ENCODE measurements at regions not wholly inside any gene's neighbourhood (a gene's known extent, or its start where the extent isn't known, plus 50 kb on each side); places are given as distances from the start of the nearest gene placed in this dataset.

- no peak for DNase-seq (ENCODE audit: low spot score)
Observed at GRCh38 chr1:181390410-181391077, 92.8 kb upstream of the CACNA1E start.

- no peak for DNase-seq (ENCODE audit: low spot score)
Observed at GRCh38 chr1:181391301-181391900, 91.9 kb upstream of the CACNA1E start.

- no peak for DNase-seq (ENCODE audit: low spot score)
Observed at GRCh38 chr1:181392133-181392532, 91.2 kb upstream of the CACNA1E start.

GRCh38 chr1:181392613-181393220, 90.6 kb upstream of the CACNA1E start:
- DNase-seq (ENCODE audit: low spot score), result no peak

- no peak for DNase-seq (ENCODE audit: low spot score)
Observed at GRCh38 chr1:181394766-181395165, 88.6 kb upstream of the CACNA1E start.

GRCh38 chr1:181396171-181396670, 87.1 kb upstream of the CACNA1E start:
- no peak for DNase-seq (ENCODE audit: low spot score)

- DNase-seq (ENCODE audit: low spot score), result no peak
Observed at GRCh38 chr1:181396811-181397210, 86.5 kb upstream of the CACNA1E start.

- no peak for DNase-seq (ENCODE audit: low spot score)
Observed at GRCh38 chr1:181397845-181398244, 85.5 kb upstream of the CACNA1E start.

- DNase-seq (ENCODE audit: low spot score), result no peak
Observed at GRCh38 chr1:181398544-181398943, 84.8 kb upstream of the CACNA1E start.

GRCh38 chr1:181405584-181405983, 77.7 kb upstream of the CACNA1E start:
- DNase-seq (ENCODE audit: low spot score), result no peak

- no peak for DNase-seq (ENCODE audit: low spot score)
Observed at GRCh38 chr1:181406989-181407388, 76.3 kb upstream of the CACNA1E start.

- DNase-seq (ENCODE audit: low spot score), result no peak
Observed at GRCh38 chr1:181409981-181410380, 73.3 kb upstream of the CACNA1E start.

- DNase-seq (ENCODE audit: low spot score), result no peak
Observed at GRCh38 chr1:181412746-181413145, 70.6 kb upstream of the CACNA1E start.

- no peak for DNase-seq (ENCODE audit: low spot score)
Observed at GRCh38 chr1:181413195-181413815, 70.0 kb upstream of the CACNA1E start.

- no peak for DNase-seq (ENCODE audit: low spot score)
Observed at GRCh38 chr1:181413836-181414235, 69.5 kb upstream of the CACNA1E start.

GRCh38 chr1:181416268-181416860, 67.0 kb upstream of the CACNA1E start:
- DNase-seq (ENCODE audit: low spot score), result no peak

- no peak for DNase-seq (ENCODE audit: low spot score)
Observed at GRCh38 chr1:181417915-181418314, 65.4 kb upstream of the CACNA1E start.

- DNase-seq (ENCODE audit: low spot score), result no peak
Observed at GRCh38 chr1:181423301-181423918, 59.9 kb upstream of the CACNA1E start.

GRCh38 chr1:181424786-181425403, 58.4 kb upstream of the CACNA1E start:
- peak; percentile 65 for DNase-seq (ENCODE audit: low spot score)

GRCh38 chr1:181425566-181425965, 57.8 kb upstream of the CACNA1E start:
- DNase-seq (ENCODE audit: low spot score), result no peak

- no peak for DNase-seq (ENCODE audit: low spot score)
Observed at GRCh38 chr1:181429462-181429861, 53.9 kb upstream of the CACNA1E start.

Data from germinal center (tissue), 1 donor.